ENCODE measurements at regions not wholly inside any gene's neighbourhood (a gene's known extent, or its start where the extent isn't known, plus 50 kb on each side); places are given as distances from the start of the nearest gene placed in this dataset.

- Histone ChIP-seq H3K9me3 (no peaks in the 10 kb centered on the region), H3K4me1 (no peaks in the 10 kb centered on the region), H3K4me3 (no peak overlapping the region), H3K36me3 (no peaks in the 10 kb centered on the region), H3K27me3 (no peaks in the 10 kb centered on the region), H3K27ac (no peak overlapping the region)
- DNase-seq (no peak), ATAC-seq (no peak)
- TF ChIP-seq CTCF (IDR thresholded peaks at IDR 0.05) (no peak), POLR2A (IDR thresholded peaks at IDR 0.05) (no peak)
- 49% methylated on average over 3 of the region's 3 CpGs for WGBS (ENCODE audit: insufficient coverage, low coverage, low lambda C conversion rate, missing lambda C conversion rate)
- intact Hi-C loops (cut with DNase I) = no loop called here
Observed at GRCh38 chr3:63029326-63029725, 154.1 kb upstream of the CADPS start.

- ATAC-seq (no peak), DNase-seq (no peak)
- WGBS (ENCODE audit: insufficient coverage, low coverage, low lambda C conversion rate, missing lambda C conversion rate) = 14% methylated on average over 1 of the region's 1 CpG
- Histone ChIP-seq H3K4me1 (no peaks in the 10 kb centered on the region), H3K36me3 (no peaks in the 10 kb centered on the region), H3K27ac (no peak overlapping the region), H3K27me3 (no peaks in the 10 kb centered on the region), H3K9me3 (no peaks in the 10 kb centered on the region), H3K4me3 (no peak overlapping the region)
- TF ChIP-seq POLR2A (IDR thresholded peaks at IDR 0.05) (no peak), CTCF (IDR thresholded peaks at IDR 0.05) (no peak)
- intact Hi-C loops (cut with DNase I) = no loop called here
Observed at GRCh38 chr3:63029921-63030320, 154.7 kb upstream of the CADPS start.

- TF ChIP-seq CTCF (IDR thresholded peaks at IDR 0.05) (no peak), POLR2A (IDR thresholded peaks at IDR 0.05) (no peak)
- no peaks in the 10 kb centered on the region for H3K4me1 ChIP-seq
- no peaks in the 10 kb centered on the region for H3K27me3 ChIP-seq
- no peak overlapping the region for H3K4me3 ChIP-seq
- no peaks in the 10 kb centered on the region for H3K9me3 ChIP-seq
- WGBS (ENCODE audit: insufficient coverage, low coverage, low lambda C conversion rate, missing lambda C conversion rate) = 40% methylated on average over 6 of the region's 6 CpGs
- DNase-seq (no peak), ATAC-seq (no peak)
- H3K27ac ChIP-seq = no peak overlapping the region
- no peaks in the 10 kb centered on the region for H3K36me3 ChIP-seq
- intact Hi-C loops (cut with DNase I) = no loop called here
Observed at GRCh38 chr3:63030666-63031065, 155.4 kb upstream of the CADPS start.

- Histone ChIP-seq H3K4me3 (no peak overlapping the region), H3K4me1 (no peaks in the 10 kb centered on the region), H3K27me3 (no peaks in the 10 kb centered on the region), H3K36me3 (no peaks in the 10 kb centered on the region), H3K9me3 (no peaks in the 10 kb centered on the region), H3K27ac (no peak overlapping the region)
- ATAC-seq (no peak), DNase-seq (no peak)
- intact Hi-C loops (cut with DNase I) = no loop called here
- TF ChIP-seq POLR2A (IDR thresholded peaks at IDR 0.05) = no peak
- TF ChIP-seq CTCF (IDR thresholded peaks at IDR 0.05) = no peak
Observed at GRCh38 chr3:63032881-63033280, 157.7 kb upstream of the CADPS start.

GRCh38 chr3:63034101-63034500 is 158.9 kb upstream of the CADPS start:
- Histone ChIP-seq H3K4me3 (no peak overlapping the region), H3K4me1 (no peaks in the 10 kb centered on the region), H3K27ac (no peak overlapping the region), H3K9me3 (no peaks in the 10 kb centered on the region), H3K36me3 (no peaks in the 10 kb centered on the region), H3K27me3 (no peaks in the 10 kb centered on the region)
- ATAC-seq = no peak
- intact Hi-C loops (cut with DNase I) = no loop called here
- WGBS (ENCODE audit: insufficient coverage, low coverage, low lambda C conversion rate, missing lambda C conversion rate) = 25% methylated on average over 1 of the region's 1 CpG
- DNase-seq = no peak
- TF ChIP-seq POLR2A (IDR thresholded peaks at IDR 0.05) = no peak
- TF ChIP-seq CTCF (IDR thresholded peaks at IDR 0.05) = no peak
